ENCODE measurements at regions not wholly inside any gene's neighbourhood (a gene's known extent, or its start where the extent isn't known, plus 50 kb on each side); places are given as distances from the start of the nearest gene placed in this dataset.

GRCh38 chr5:120082316-120083068, 381.6 kb upstream of the PRR16 start:
- no peak for DNase-seq
- CTCF ChIA-PET (ENCODE audit: partially characterized antibody): no interaction called here
- Mint-ChIP-seq H3K36me3 (no peaks in the 10 kb centered on the region), H3K27me3 (no peaks in the 10 kb centered on the region), H3K9me3 (peaks cover 0 to 6% (median 0%) of the 10 kb centered on the region in 8 donors), H3K4me3 (no peak overlapping the region), H3K27ac (no peak overlapping the region), H3K4me1 (no peaks in the 10 kb centered on the region)
- Histone ChIP-seq H3K27ac (ENCODE audit: low read depth, low read length) (no peak overlapping the region), H3K4me1 (ENCODE audit: insufficient read depth, low read length) (no peaks in the 10 kb centered on the region), H3K36me3 (ENCODE audit: insufficient read depth, low read length) (no peaks in the 10 kb centered on the region), H3K9me3 (ENCODE audit: control insufficient read depth in 1 of 2, low read length in 2 of 2) (no peaks in the 10 kb centered on the region), H3K27me3 (ENCODE audit: insufficient read depth, low read length) (no peaks in the 10 kb centered on the region), H3K4me3 (ENCODE audit: low read length in 2 of 2) (no peak overlapping the region)
- intact Hi-C loops (cut with micrococcal nuclease): no loop called here
- POLR2A ChIA-PET (ENCODE audit: partially characterized antibody): no interaction called here

GRCh38 chr5:120083851-120084542, 380.1 kb upstream of the PRR16 start:
- ChIA-PET POLR2A (ENCODE audit: partially characterized antibody) (no interaction called here), CTCF (ENCODE audit: partially characterized antibody) (no interaction called here)
- Mint-ChIP-seq H3K4me1 (peaks cover 0 to 2% (median 0%) of the 10 kb centered on the region in 4 donors), H3K36me3 (no peaks in the 10 kb centered on the region), H3K27ac (no peak overlapping the region), H3K9me3 (peaks cover 0 to 4% (median 0%) of the 10 kb centered on the region in 8 donors), H3K4me3 (no peak overlapping the region), H3K27me3 (no peaks in the 10 kb centered on the region)
- Histone ChIP-seq H3K36me3 (ENCODE audit: insufficient read depth, low read length) (no peaks in the 10 kb centered on the region), H3K27me3 (ENCODE audit: insufficient read depth, low read length) (no peaks in the 10 kb centered on the region), H3K4me1 (ENCODE audit: insufficient read depth, low read length) (no peaks in the 10 kb centered on the region), H3K4me3 (ENCODE audit: low read length in 2 of 2) (no peak overlapping the region), H3K27ac (ENCODE audit: low read depth, low read length) (no peak overlapping the region), H3K9me3 (ENCODE audit: control insufficient read depth in 1 of 2, low read length in 2 of 2) (no peaks in the 10 kb centered on the region)
- DNase-seq: no peak
- intact Hi-C loops (cut with micrococcal nuclease): no loop called here

- CTCF ChIA-PET (ENCODE audit: partially characterized antibody): no interaction called here
- intact Hi-C loops (cut with micrococcal nuclease): no loop called here
- Mint-ChIP-seq H3K27ac (no peak overlapping the region), H3K9me3 (peaks cover 0 to 4% (median 0%) of the 10 kb centered on the region in 8 donors), H3K4me1 (peaks cover 0 to 2% (median 0%) of the 10 kb centered on the region in 4 donors), H3K36me3 (no peaks in the 10 kb centered on the region), H3K27me3 (no peaks in the 10 kb centered on the region), H3K4me3 (no peak overlapping the region)
- no peak for DNase-seq
- H3K4me1 ChIP-seq (ENCODE audit: insufficient read depth, low read length): no peaks in the 10 kb centered on the region
- H3K36me3 ChIP-seq (ENCODE audit: insufficient read depth, low read length): no peaks in the 10 kb centered on the region
- H3K9me3 ChIP-seq (ENCODE audit: control insufficient read depth in 1 of 2, low read length in 2 of 2): no peaks in the 10 kb centered on the region
- POLR2A ChIA-PET (ENCODE audit: partially characterized antibody): no interaction called here
- H3K27me3 ChIP-seq (ENCODE audit: insufficient read depth, low read length): no peaks in the 10 kb centered on the region
- H3K4me3 ChIP-seq (ENCODE audit: low read length in 2 of 2): no peak overlapping the region
- no peak overlapping the region for H3K27ac ChIP-seq (ENCODE audit: low read depth, low read length)
Measured at GRCh38 chr5:120084543-120084870, 379.6 kb upstream of the PRR16 start.

- Mint-ChIP-seq H3K9me3 (peaks cover 0 to 6% (median 0%) of the 10 kb centered on the region in 8 donors), H3K4me1 (peaks cover 0 to 2% (median 0%) of the 10 kb centered on the region in 4 donors), H3K4me3 (no peak overlapping the region), H3K27ac (no peak overlapping the region), H3K36me3 (no peaks in the 10 kb centered on the region), H3K27me3 (peaks cover 0 to 1% of the 10 kb centered on the region in 2 donors)
- DNase-seq: no peak
- intact Hi-C loops (cut with micrococcal nuclease): no loop called here
- H3K4me3 ChIP-seq (ENCODE audit: low read length in 2 of 2): no peak overlapping the region
- CTCF ChIA-PET (ENCODE audit: partially characterized antibody): no interaction called here
- no peaks in the 10 kb centered on the region for H3K9me3 ChIP-seq (ENCODE audit: control insufficient read depth in 1 of 2, low read length in 2 of 2)
- no peaks in the 10 kb centered on the region for H3K4me1 ChIP-seq (ENCODE audit: insufficient read depth, low read length)
- H3K27me3 ChIP-seq (ENCODE audit: insufficient read depth, low read length): no peaks in the 10 kb centered on the region
- POLR2A ChIA-PET (ENCODE audit: partially characterized antibody): no interaction called here
- no peaks in the 10 kb centered on the region for H3K36me3 ChIP-seq (ENCODE audit: insufficient read depth, low read length)
- H3K27ac ChIP-seq (ENCODE audit: low read depth, low read length): no peak overlapping the region
Measured at GRCh38 chr5:120086081-120086480, 378.0 kb upstream of the PRR16 start.

- no peaks in the 10 kb centered on the region for H3K36me3 Mint-ChIP-seq
- intact Hi-C loops (cut with micrococcal nuclease): no loop called here
Measured at GRCh38 chr5:120088412-120088811, 375.7 kb upstream of the PRR16 start.

GRCh38 chr5:120088836-120089235, 375.3 kb upstream of the PRR16 start:
- no peak overlapping the region for H3K4me3 ChIP-seq (ENCODE audit: low read length in 2 of 2)
- intact Hi-C loops (cut with micrococcal nuclease): no loop called here
- CTCF ChIA-PET (ENCODE audit: partially characterized antibody): no interaction called here

More at GRCh38 chr5:120088412-120088811, 375.7 kb upstream of the PRR16 start:
- Mint-ChIP-seq H3K4me1 (peaks cover 0 to 2% (median 0%) of the 10 kb centered on the region in 4 donors), H3K27ac (no peak overlapping the region), H3K4me3 (no peak overlapping the region), H3K9me3 (peaks cover 0 to 4% (median 0%) of the 10 kb centered on the region in 8 donors), H3K27me3 (peaks cover 0 to 1% of the 10 kb centered on the region in 2 donors)
- H3K27me3 ChIP-seq (ENCODE audit: insufficient read depth, low read length): no peaks in the 10 kb centered on the region
- no peak overlapping the region for H3K4me3 ChIP-seq (ENCODE audit: low read length in 2 of 2)
- ChIA-PET CTCF (ENCODE audit: partially characterized antibody) (no interaction called here), POLR2A (ENCODE audit: partially characterized antibody) (no interaction called here)
- no peaks in the 10 kb centered on the region for H3K9me3 ChIP-seq (ENCODE audit: control insufficient read depth in 1 of 2, low read length in 2 of 2)
- no peaks in the 10 kb centered on the region for H3K4me1 ChIP-seq (ENCODE audit: insufficient read depth, low read length)
- DNase-seq: no peak
- no peaks in the 10 kb centered on the region for H3K36me3 ChIP-seq (ENCODE audit: insufficient read depth, low read length)
- H3K27ac ChIP-seq (ENCODE audit: low read depth, low read length): no peak overlapping the region

GRCh38 chr5:120091376-120091948, 372.6 kb upstream of the PRR16 start:
- no peaks in the 10 kb centered on the region for H3K9me3 ChIP-seq (ENCODE audit: control insufficient read depth in 1 of 2, low read length in 2 of 2)
- H3K4me1 Mint-ChIP-seq: peaks cover 0 to 2% (median 0%) of the 10 kb centered on the region in 4 donors
- H3K27me3 ChIP-seq (ENCODE audit: insufficient read depth, low read length): no peaks in the 10 kb centered on the region
- H3K27ac ChIP-seq (ENCODE audit: low read depth, low read length): no peak overlapping the region
- H3K36me3 Mint-ChIP-seq: no peaks in the 10 kb centered on the region
- H3K36me3 ChIP-seq (ENCODE audit: insufficient read depth, low read length): no peaks in the 10 kb centered on the region
- H3K4me3 ChIP-seq (ENCODE audit: low read length in 2 of 2): no peak overlapping the region
- H3K4me1 ChIP-seq (ENCODE audit: insufficient read depth, low read length): no peaks in the 10 kb centered on the region
- ChIA-PET POLR2A (ENCODE audit: partially characterized antibody) (no interaction called here), CTCF (ENCODE audit: partially characterized antibody) (no interaction called here)
- H3K27ac Mint-ChIP-seq: no peak overlapping the region
- H3K27me3 Mint-ChIP-seq: peaks cover 0 to 1% of the 10 kb centered on the region in 2 donors
- no peak overlapping the region for H3K4me3 Mint-ChIP-seq
- no peak for DNase-seq
- intact Hi-C loops (cut with micrococcal nuclease): no loop called here
- H3K9me3 Mint-ChIP-seq: peaks cover 0 to 4% (median under 1%) of the 10 kb centered on the region in 8 donors

More at GRCh38 chr5:120088836-120089235, 375.3 kb upstream of the PRR16 start:
- Mint-ChIP-seq H3K27ac (no peak overlapping the region), H3K36me3 (no peaks in the 10 kb centered on the region), H3K9me3 (peaks cover 0 to 4% (median under 1%) of the 10 kb centered on the region in 8 donors), H3K4me1 (peaks cover 0 to 2% (median 0%) of the 10 kb centered on the region in 4 donors), H3K27me3 (peaks cover 0 to 1% of the 10 kb centered on the region in 2 donors), H3K4me3 (no peak overlapping the region)
- Histone ChIP-seq H3K9me3 (ENCODE audit: control insufficient read depth in 1 of 2, low read length in 2 of 2) (no peaks in the 10 kb centered on the region), H3K36me3 (ENCODE audit: insufficient read depth, low read length) (no peaks in the 10 kb centered on the region), H3K27ac (ENCODE audit: low read depth, low read length) (no peak overlapping the region), H3K4me1 (ENCODE audit: insufficient read depth, low read length) (no peaks in the 10 kb centered on the region), H3K27me3 (ENCODE audit: insufficient read depth, low read length) (no peaks in the 10 kb centered on the region)
- POLR2A ChIA-PET (ENCODE audit: partially characterized antibody): no interaction called here
- no peak for DNase-seq
